ENCODE measurements at regions not wholly inside any gene's neighbourhood (a gene's known extent, or its start where the extent isn't known, plus 50 kb on each side); places are given as distances from the start of the nearest gene placed in this dataset.

DNA sequence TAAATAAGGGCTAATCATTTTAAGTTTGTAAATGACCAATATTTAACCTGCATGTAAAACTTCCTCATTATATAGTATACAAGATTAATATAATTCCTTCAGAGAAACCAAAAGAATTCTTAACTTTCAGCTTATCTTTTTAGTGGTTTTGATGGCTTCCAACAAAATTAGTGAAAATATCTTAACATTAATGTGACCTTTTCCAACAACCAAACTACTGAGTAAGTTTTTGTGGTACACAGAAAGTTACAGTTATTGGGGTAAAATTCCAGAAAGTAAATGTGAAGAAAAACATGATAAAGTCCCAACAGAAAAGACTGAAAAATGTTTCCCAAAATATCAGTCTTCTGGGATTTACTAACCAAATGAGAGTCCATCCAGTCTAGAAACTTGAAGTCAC lies 111.0 kb upstream of the PDE3A start:
- TF ChIP-seq, protein P1, sequence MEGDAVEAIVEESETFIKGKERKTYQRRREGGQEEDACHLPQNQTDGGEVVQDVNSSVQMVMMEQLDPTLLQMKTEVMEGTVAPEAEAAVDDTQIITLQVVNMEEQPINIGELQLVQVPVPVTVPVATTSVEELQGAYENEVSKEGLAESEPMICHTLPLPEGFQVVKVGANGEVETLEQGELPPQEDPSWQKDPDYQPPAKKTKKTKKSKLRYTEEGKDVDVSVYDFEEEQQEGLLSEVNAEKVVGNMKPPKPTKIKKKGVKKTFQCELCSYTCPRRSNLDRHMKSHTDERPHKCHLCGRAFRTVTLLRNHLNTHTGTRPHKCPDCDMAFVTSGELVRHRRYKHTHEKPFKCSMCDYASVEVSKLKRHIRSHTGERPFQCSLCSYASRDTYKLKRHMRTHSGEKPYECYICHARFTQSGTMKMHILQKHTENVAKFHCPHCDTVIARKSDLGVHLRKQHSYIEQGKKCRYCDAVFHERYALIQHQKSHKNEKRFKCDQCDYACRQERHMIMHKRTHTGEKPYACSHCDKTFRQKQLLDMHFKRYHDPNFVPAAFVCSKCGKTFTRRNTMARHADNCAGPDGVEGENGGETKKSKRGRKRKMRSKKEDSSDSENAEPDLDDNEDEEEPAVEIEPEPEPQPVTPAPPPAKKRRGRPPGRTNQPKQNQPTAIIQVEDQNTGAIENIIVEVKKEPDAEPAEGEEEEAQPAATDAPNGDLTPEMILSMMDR (IDR thresholded peaks at IDR 0.05): no peak
- no peak for TF ChIP-seq POLR2A (IDR thresholded peaks at IDR 0.05)

Measured in Peyer's patch (tissue), 4 donors.